NCI-H226 (cell line): ENCODE measurements at regions not wholly inside any gene's neighbourhood (a gene's known extent, or its start where the extent isn't known, plus 50 kb on each side); places are given as distances from the start of the nearest gene placed in this dataset.
"Not testable (repeated sequence)": the region's sequence is repeated elsewhere in the genome, so short reads cannot be mapped to it uniquely, and the experiment has no call there.

ENCODE experiments used
- DNase-seq: peaks from one replicate; pipeline ENCODE4 v3.0.0-alpha.2; 2015

- DNase-seq, result no peak
Observed at GRCh38 chr2:64743739-64744330, 90.1 kb upstream of the SERTAD2 start.

- DNase-seq, result no peak
Observed at GRCh38 chr2:64745562-64745961, 91.8 kb upstream of the SERTAD2 start.

- not testable (repeated sequence) for DNase-seq
Observed at GRCh38 chr2:64747690-64748091, 94.0 kb upstream of the SERTAD2 start.

- DNase-seq, result no peak
Observed at GRCh38 chr2:64748147-64748546, 94.4 kb upstream of the SERTAD2 start.

GRCh38 chr2:64748561-64748960 is 94.8 kb upstream of the SERTAD2 start:
- no peak for DNase-seq

GRCh38 chr2:64749446-64749845 is 95.7 kb upstream of the SERTAD2 start:
- no peak for DNase-seq

- peak; percentile 39 for DNase-seq
Observed at GRCh38 chr2:64750001-64750816, 96.5 kb upstream of the SERTAD2 start.

GRCh38 chr2:64750817-64751285 is 97.1 kb upstream of the SERTAD2 start:
- DNase-seq, result peak; percentile 98

- peak; percentile 55 for DNase-seq
Observed at GRCh38 chr2:64751286-64752260, 97.9 kb upstream of the SERTAD2 start.

GRCh38 chr2:64753399-64753798 is 99.7 kb upstream of the SERTAD2 start:
- DNase-seq, result no peak

- DNase-seq, result no peak
Observed at GRCh38 chr2:64754570-64754969, 100.9 kb upstream of the SERTAD2 start.

GRCh38 chr2:64757126-64757525 is 103.4 kb upstream of the SERTAD2 start:
- DNase-seq, result no peak

GRCh38 chr2:64760128-64760527 is 106.4 kb upstream of the SERTAD2 start:
- no peak for DNase-seq

- no peak for DNase-seq
Observed at GRCh38 chr2:64762301-64762997, 108.7 kb upstream of the SERTAD2 start.

- DNase-seq, result no peak
Observed at GRCh38 chr2:64763126-64763525, 109.4 kb upstream of the SERTAD2 start.

GRCh38 chr2:64765160-64765805 is 111.6 kb upstream of the SERTAD2 start:
- DNase-seq, result no peak

- DNase-seq, result peak; percentile 33
Observed at GRCh38 chr2:64766841-64767669, 113.3 kb upstream of the SERTAD2 start.

- peak; percentile 87 for DNase-seq
Observed at GRCh38 chr2:64767670-64768468, 114.2 kb upstream of the SERTAD2 start.

GRCh38 chr2:64768491-64769005 is 114.8 kb upstream of the SERTAD2 start:
- DNase-seq, result no peak
